ENCODE measurements at regions not wholly inside any gene's neighbourhood (a gene's known extent, or its start where the extent isn't known, plus 50 kb on each side); places are given as distances from the start of the nearest gene placed in this dataset.

GRCh38 chr2:43109261-43109743 lies 117.1 kb downstream of the ZFP36L2 start:
- no peak overlapping the region for H3K4me3 Mint-ChIP-seq
- H3K27me3 Mint-ChIP-seq = no peaks in the 10 kb centered on the region
- 88% methylated on average over 1 of the region's 2 CpGs for WGBS (ENCODE audit: insufficient coverage)
- peaks cover 0 to 1% (median 1%) of the 10 kb centered on the region in 3 donors for H3K9me3 Mint-ChIP-seq
- Histone ChIP-seq H3K9me3 (no peaks in the 10 kb centered on the region), H3K36me3 (ENCODE audit: control insufficient read depth in 2 of 2, extremely low read depth in 1 of 2, insufficient read depth in 1 of 2, low read length in 1 of 2) (no peaks in the 10 kb centered on the region), H3K4me3 (ENCODE audit: control insufficient read depth in 1 of 2, extremely low read depth in 1 of 2, low read length in 1 of 2) (no peak overlapping the region), H3K4me1 (ENCODE audit: control insufficient read depth in 1 of 2, extremely low read depth in 1 of 2, insufficient read depth in 2 of 2, low read length in 2 of 2) (no peaks in the 10 kb centered on the region), H3K27me3 (replicated peaks in 1 of 2; ENCODE audit: control insufficient read depth in 2 of 2, extremely low read depth in 1 of 2, insufficient read depth in 2 of 2, low read length in 1 of 2) (no peaks in the 10 kb centered on the region), H3K27ac (ENCODE audit: low read length) (no peak overlapping the region)
- H3K4me1 Mint-ChIP-seq = peaks cover 3 to 28% (median 25%) of the 10 kb centered on the region in 3 donors
- ChIA-PET CTCF (interaction anchor here in 1 of 2 donors (0.8 kb wide), 1 partner anchor 134 kb away, joined by 3 read pairs; no protein-coding TSS in a partner anchor), POLR2A (no interaction called here)
- peak overlapping the region in 1 of 2 donors; percentile 41 for H3K27ac Mint-ChIP-seq
- no peak for ATAC-seq (replicated peaks in 1 of 4)
- peaks cover 6% of the 10 kb centered on the region for H3K36me3 Mint-ChIP-seq
- DNase-seq = no peak

- DNase-seq = no peak
- ChIA-PET CTCF (no interaction called here), POLR2A (no interaction called here)
- Histone ChIP-seq H3K27ac (ENCODE audit: low read length) (no peak overlapping the region), H3K36me3 (ENCODE audit: control insufficient read depth in 2 of 2, extremely low read depth in 1 of 2, insufficient read depth in 1 of 2, low read length in 1 of 2) (no peaks in the 10 kb centered on the region), H3K4me3 (ENCODE audit: control insufficient read depth in 1 of 2, extremely low read depth in 1 of 2, low read length in 1 of 2) (no peak overlapping the region), H3K9me3 (no peaks in the 10 kb centered on the region), H3K4me1 (ENCODE audit: control insufficient read depth in 1 of 2, extremely low read depth in 1 of 2, insufficient read depth in 2 of 2, low read length in 2 of 2) (no peaks in the 10 kb centered on the region), H3K27me3 (replicated peaks in 1 of 2; ENCODE audit: control insufficient read depth in 2 of 2, extremely low read depth in 1 of 2, insufficient read depth in 2 of 2, low read length in 1 of 2) (no peaks in the 10 kb centered on the region)
- peaks cover 3 to 29% (median 27%) of the 10 kb centered on the region in 3 donors for H3K4me1 Mint-ChIP-seq
- peaks cover 10% of the 10 kb centered on the region for H3K36me3 Mint-ChIP-seq
- no peak overlapping the region for H3K4me3 Mint-ChIP-seq
- WGBS (ENCODE audit: insufficient coverage) = no CpG with 5 or more reads among the region's 4 CpGs
- ATAC-seq (replicated peaks in 1 of 4) = no peak
- peaks cover 0 to 5% (median 5%) of the 10 kb centered on the region in 3 donors for H3K9me3 Mint-ChIP-seq
- H3K27me3 Mint-ChIP-seq = no peaks in the 10 kb centered on the region
- H3K27ac Mint-ChIP-seq = no peak overlapping the region
Measured at GRCh38 chr2:43107679-43108078, 118.7 kb downstream of the ZFP36L2 start.

- DNase-seq (no peak), ATAC-seq (replicated peaks in 1 of 4) (no peak)
- H3K9me3 ChIP-seq = no peaks in the 10 kb centered on the region
- no peak overlapping the region for H3K4me3 Mint-ChIP-seq
- peaks cover 3 to 33% (median 27%) of the 10 kb centered on the region in 3 donors for H3K4me1 Mint-ChIP-seq
- H3K9me3 Mint-ChIP-seq = peaks cover 0 to 5% (median 5%) of the 10 kb centered on the region in 3 donors
- no peaks in the 10 kb centered on the region for H3K27me3 ChIP-seq (replicated peaks in 1 of 2; ENCODE audit: control insufficient read depth in 2 of 2, extremely low read depth in 1 of 2, insufficient read depth in 2 of 2, low read length in 1 of 2)
- no peaks in the 10 kb centered on the region for H3K36me3 ChIP-seq (ENCODE audit: control insufficient read depth in 2 of 2, extremely low read depth in 1 of 2, insufficient read depth in 1 of 2, low read length in 1 of 2)
- 81% methylated on average over 4 of the region's 10 CpGs for WGBS (ENCODE audit: insufficient coverage)
- H3K4me1 ChIP-seq (ENCODE audit: control insufficient read depth in 1 of 2, extremely low read depth in 1 of 2, insufficient read depth in 2 of 2, low read length in 2 of 2) = no peaks in the 10 kb centered on the region
- ChIA-PET POLR2A (no interaction called here), CTCF (no interaction called here)
- H3K27ac Mint-ChIP-seq = peak overlapping the region in 1 of 2 donors; percentile 59
- H3K27ac ChIP-seq (ENCODE audit: low read length) = no peak overlapping the region
- peaks cover 10% of the 10 kb centered on the region for H3K36me3 Mint-ChIP-seq
- no peaks in the 10 kb centered on the region for H3K27me3 Mint-ChIP-seq
- H3K4me3 ChIP-seq (ENCODE audit: control insufficient read depth in 1 of 2, extremely low read depth in 1 of 2, low read length in 1 of 2) = no peak overlapping the region
Measured at GRCh38 chr2:43106559-43107527, 119.6 kb downstream of the ZFP36L2 start.

GRCh38 chr2:43105586-43106558 lies 120.5 kb downstream of the ZFP36L2 start:
- H3K9me3 ChIP-seq = no peaks in the 10 kb centered on the region
- ChIA-PET POLR2A (no interaction called here), CTCF (no interaction called here)
- H3K27ac ChIP-seq (ENCODE audit: low read length) = no peak overlapping the region
- H3K27me3 Mint-ChIP-seq = no peaks in the 10 kb centered on the region
- no peaks in the 10 kb centered on the region for H3K36me3 ChIP-seq (ENCODE audit: control insufficient read depth in 2 of 2, extremely low read depth in 1 of 2, insufficient read depth in 1 of 2, low read length in 1 of 2)
- DNase-seq = peak in 1 of 35 experiments; percentile 35
- no peaks in the 10 kb centered on the region for H3K4me1 ChIP-seq (ENCODE audit: control insufficient read depth in 1 of 2, extremely low read depth in 1 of 2, insufficient read depth in 2 of 2, low read length in 2 of 2)
- H3K4me1 Mint-ChIP-seq = peaks cover 3 to 33% (median 27%) of the 10 kb centered on the region in 3 donors
- peaks cover 0 to 5% (median 5%) of the 10 kb centered on the region in 3 donors for H3K9me3 Mint-ChIP-seq
- no peak overlapping the region for H3K4me3 Mint-ChIP-seq
- WGBS (ENCODE audit: insufficient coverage) = 91% methylated on average over 2 of the region's 4 CpGs
- H3K4me3 ChIP-seq (ENCODE audit: control insufficient read depth in 1 of 2, extremely low read depth in 1 of 2, low read length in 1 of 2) = no peak overlapping the region
- H3K27ac Mint-ChIP-seq = no peak overlapping the region
- H3K27me3 ChIP-seq (replicated peaks in 1 of 2; ENCODE audit: control insufficient read depth in 2 of 2, extremely low read depth in 1 of 2, insufficient read depth in 2 of 2, low read length in 1 of 2) = no peaks in the 10 kb centered on the region
- H3K36me3 Mint-ChIP-seq = peaks cover 10% of the 10 kb centered on the region
- no peak for ATAC-seq (replicated peaks in 1 of 4)

- no peaks in the 10 kb centered on the region for H3K36me3 ChIP-seq (ENCODE audit: control insufficient read depth in 2 of 2, extremely low read depth in 1 of 2, insufficient read depth in 1 of 2, low read length in 1 of 2)
- H3K36me3 Mint-ChIP-seq = peaks cover 12% of the 10 kb centered on the region
- H3K27ac Mint-ChIP-seq = no peak overlapping the region
- no peak for ATAC-seq (replicated peaks in 1 of 4)
- H3K4me3 Mint-ChIP-seq = no peak overlapping the region
- no peaks in the 10 kb centered on the region for H3K27me3 ChIP-seq (replicated peaks in 1 of 2; ENCODE audit: control insufficient read depth in 2 of 2, extremely low read depth in 1 of 2, insufficient read depth in 2 of 2, low read length in 1 of 2)
- no peaks in the 10 kb centered on the region for H3K4me1 ChIP-seq (ENCODE audit: control insufficient read depth in 1 of 2, extremely low read depth in 1 of 2, insufficient read depth in 2 of 2, low read length in 2 of 2)
- no peaks in the 10 kb centered on the region for H3K27me3 Mint-ChIP-seq
- CTCF ChIA-PET = no interaction called here
- WGBS (ENCODE audit: insufficient coverage) = 78% methylated on average over 1 of the region's 2 CpGs
- no peak overlapping the region for H3K27ac ChIP-seq (ENCODE audit: low read length)
- H3K4me3 ChIP-seq (ENCODE audit: control insufficient read depth in 1 of 2, extremely low read depth in 1 of 2, low read length in 1 of 2) = no peak overlapping the region
- peaks cover 0 to 5% (median 5%) of the 10 kb centered on the region in 3 donors for H3K9me3 Mint-ChIP-seq
- no peak for DNase-seq
- H3K9me3 ChIP-seq = no peaks in the 10 kb centered on the region
- POLR2A ChIA-PET = no interaction called here
- peaks cover 3 to 33% (median 28%) of the 10 kb centered on the region in 3 donors for H3K4me1 Mint-ChIP-seq
Measured at GRCh38 chr2:43104763-43105162, 121.6 kb downstream of the ZFP36L2 start.

- Mint-ChIP-seq H3K4me3 (no peak overlapping the region), H3K27me3 (no peaks in the 10 kb centered on the region), H3K27ac (no peak overlapping the region), H3K36me3 (peaks cover 16% of the 10 kb centered on the region), H3K9me3 (peaks cover 0 to 5% (median 5%) of the 10 kb centered on the region in 3 donors), H3K4me1 (peaks cover 1 to 33% (median 26%) of the 10 kb centered on the region in 3 donors)
- CTCF ChIA-PET = no interaction called here
- Histone ChIP-seq H3K9me3 (no peaks in the 10 kb centered on the region), H3K36me3 (ENCODE audit: control insufficient read depth in 2 of 2, extremely low read depth in 1 of 2, insufficient read depth in 1 of 2, low read length in 1 of 2) (no peaks in the 10 kb centered on the region), H3K27me3 (replicated peaks in 1 of 2; ENCODE audit: control insufficient read depth in 2 of 2, extremely low read depth in 1 of 2, insufficient read depth in 2 of 2, low read length in 1 of 2) (no peaks in the 10 kb centered on the region), H3K4me3 (ENCODE audit: control insufficient read depth in 1 of 2, extremely low read depth in 1 of 2, low read length in 1 of 2) (no peak overlapping the region), H3K4me1 (ENCODE audit: control insufficient read depth in 1 of 2, extremely low read depth in 1 of 2, insufficient read depth in 2 of 2, low read length in 2 of 2) (no peaks in the 10 kb centered on the region), H3K27ac (ENCODE audit: low read length) (no peak overlapping the region)
- POLR2A ChIA-PET = interaction anchor here in 1 of 2 donors (0.7 kb wide), 1 partner anchor 11 kb away, joined by 6 read pairs; no protein-coding TSS in a partner anchor
- ATAC-seq (replicated peaks in 1 of 4) (no peak), DNase-seq (no peak)
- WGBS (ENCODE audit: insufficient coverage) = 95% methylated on average over 5 of the region's 6 CpGs
Measured at GRCh38 chr2:43104106-43104505, 122.3 kb downstream of the ZFP36L2 start.

All from T-cell (primary cell).